Activated CD8-positive, alpha-beta T cell treated with anti-CD3 and anti-CD28 coated beads for 36 hours (primary cell): ENCODE measurements at regions not wholly inside any gene's neighbourhood (a gene's known extent, or its start where the extent isn't known, plus 50 kb on each side); places are given as distances from the start of the nearest gene placed in this dataset.

Source experiments
- ATAC-seq: fragments of 200-7000 bp; cut with Tn5 transposase; one replicate; pipeline ENCODE4 v1.10.0; 2021; ENCODE audit warnings: mild to moderate bottlenecking, moderate library complexity
- CTCF ChIA-PET: fragments of 350-600 bp; sonication (Branson Sonifier 250); formaldehyde crosslinking; loops from one replicate; lab custom pipeline; 2021; ENCODE audit warnings: antibody characterized with exemption; lab: Charles Lee
- POLR2A ChIA-PET: fragments of 350-600 bp; sonication (Branson Sonifier 250); formaldehyde crosslinking; loops from one replicate; lab custom pipeline; 2021; ENCODE audit warnings: antibody characterized with exemption; lab: Charles Lee
- DNase-seq: peaks from one replicate; pipeline ENCODE4 v3.0.0-alpha.2; 2020
- H3K27ac Mint-ChIP-seq: one replicate; pipeline ENCODE4 v1.8.0; 2021; ENCODE audit warnings: mild to moderate bottlenecking, mixed read lengths
- H3K27me3 Mint-ChIP-seq: one replicate; pipeline ENCODE4 v1.8.0; 2021; ENCODE audit warnings: mixed read lengths
- H3K36me3 Mint-ChIP-seq: one replicate; pipeline ENCODE4 v1.8.0; 2021; ENCODE audit warnings: low read depth, mixed read lengths
- H3K4me1 Mint-ChIP-seq: one replicate; pipeline ENCODE4 v1.8.0; 2021; ENCODE audit warnings: low read depth, mixed read lengths
- H3K4me3 Mint-ChIP-seq: one replicate; pipeline ENCODE4 v1.8.0; 2021; ENCODE audit warnings: mild to moderate bottlenecking, moderate library complexity, mixed read lengths
- H3K9me3 Mint-ChIP-seq: one replicate; pipeline ENCODE4 v1.8.0; 2021; ENCODE audit warnings: mixed read lengths
- intact Hi-C: fragments of 100-400 bp; cut with micrococcal nuclease; formaldehyde crosslinking; loops from one replicate; pipeline ENCODE4 v1.10.0; 2022
- TF ChIP-seq, protein P1 (sequence below): fragments of 200-600 bp; IDR thresholded peaks from one replicate; pipeline ENCODE4 v1.8.0; 2022; ENCODE audit warnings: antibody characterized with exemption, mild to moderate bottlenecking

DNA sequence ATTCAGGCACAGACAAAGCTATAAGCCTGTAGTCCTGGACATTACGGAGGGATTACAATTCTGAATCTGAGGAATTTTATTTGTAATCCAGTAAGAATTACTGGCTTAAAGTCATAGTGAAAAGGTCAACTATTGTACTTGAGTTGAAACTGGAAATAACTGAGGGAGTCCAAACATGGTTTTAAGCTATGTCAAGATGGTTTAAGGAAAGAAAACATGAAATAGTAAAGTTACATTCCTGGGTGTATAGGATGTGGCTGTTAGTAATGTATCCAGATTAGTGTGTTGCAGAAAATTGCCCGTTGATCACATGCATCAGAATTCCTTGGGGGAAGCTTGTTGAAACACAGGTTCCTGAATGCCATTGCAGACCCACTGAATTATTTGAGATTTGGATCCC, 124.8 kb upstream of the GORAB start:
- peaks cover 4% of the 10 kb centered on the region for H3K27me3 Mint-ChIP-seq
- no peaks in the 10 kb centered on the region for H3K4me1 Mint-ChIP-seq
- POLR2A ChIA-PET: interaction anchor here (0.5 kb wide), 1 partner anchor 266 kb away, joined by 3 read pairs; no protein-coding TSS in a partner anchor
- H3K27ac Mint-ChIP-seq: no peak overlapping the region
- H3K9me3 Mint-ChIP-seq: no peaks in the 10 kb centered on the region
- intact Hi-C loops: no loop called here
- no peaks in the 10 kb centered on the region for H3K36me3 Mint-ChIP-seq
- TF ChIP-seq, protein P1, sequence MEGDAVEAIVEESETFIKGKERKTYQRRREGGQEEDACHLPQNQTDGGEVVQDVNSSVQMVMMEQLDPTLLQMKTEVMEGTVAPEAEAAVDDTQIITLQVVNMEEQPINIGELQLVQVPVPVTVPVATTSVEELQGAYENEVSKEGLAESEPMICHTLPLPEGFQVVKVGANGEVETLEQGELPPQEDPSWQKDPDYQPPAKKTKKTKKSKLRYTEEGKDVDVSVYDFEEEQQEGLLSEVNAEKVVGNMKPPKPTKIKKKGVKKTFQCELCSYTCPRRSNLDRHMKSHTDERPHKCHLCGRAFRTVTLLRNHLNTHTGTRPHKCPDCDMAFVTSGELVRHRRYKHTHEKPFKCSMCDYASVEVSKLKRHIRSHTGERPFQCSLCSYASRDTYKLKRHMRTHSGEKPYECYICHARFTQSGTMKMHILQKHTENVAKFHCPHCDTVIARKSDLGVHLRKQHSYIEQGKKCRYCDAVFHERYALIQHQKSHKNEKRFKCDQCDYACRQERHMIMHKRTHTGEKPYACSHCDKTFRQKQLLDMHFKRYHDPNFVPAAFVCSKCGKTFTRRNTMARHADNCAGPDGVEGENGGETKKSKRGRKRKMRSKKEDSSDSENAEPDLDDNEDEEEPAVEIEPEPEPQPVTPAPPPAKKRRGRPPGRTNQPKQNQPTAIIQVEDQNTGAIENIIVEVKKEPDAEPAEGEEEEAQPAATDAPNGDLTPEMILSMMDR: no peak
- no peak overlapping the region for H3K4me3 Mint-ChIP-seq
- ATAC-seq (no peak), DNase-seq (no peak)
- CTCF ChIA-PET: no interaction called here

DNA sequence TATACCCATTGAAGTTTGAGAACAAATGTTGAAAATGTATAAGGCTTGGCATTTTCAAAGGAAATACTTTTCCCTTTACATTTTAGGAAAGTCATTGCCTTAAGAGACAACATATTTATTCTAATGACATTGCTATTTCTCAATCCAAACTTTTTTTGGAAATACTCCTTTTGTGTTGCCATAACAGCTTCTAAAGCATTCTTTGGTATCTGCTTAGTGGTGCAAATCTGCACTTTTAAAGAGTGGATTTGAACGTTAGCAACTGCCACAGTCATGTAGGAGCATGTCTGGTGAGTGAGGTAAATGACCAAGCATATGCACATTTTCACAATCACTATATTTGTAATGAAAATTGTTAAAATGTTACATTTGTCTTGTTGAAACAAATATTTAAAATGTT, 124.4 kb upstream of the GORAB start:
- H3K27ac Mint-ChIP-seq: no peak overlapping the region
- H3K27me3 Mint-ChIP-seq: peaks cover 4% of the 10 kb centered on the region
- DNase-seq (no peak), ATAC-seq (no peak)
- H3K36me3 Mint-ChIP-seq: no peaks in the 10 kb centered on the region
- intact Hi-C loops: no loop called here
- POLR2A ChIA-PET: interaction anchor here (0.5 kb wide), 1 partner anchor 266 kb away, joined by 3 read pairs; no protein-coding TSS in a partner anchor
- CTCF ChIA-PET: no interaction called here
- no peaks in the 10 kb centered on the region for H3K4me1 Mint-ChIP-seq
- TF ChIP-seq, protein P1: no peak
- no peak overlapping the region for H3K4me3 Mint-ChIP-seq
- no peaks in the 10 kb centered on the region for H3K9me3 Mint-ChIP-seq

DNA sequence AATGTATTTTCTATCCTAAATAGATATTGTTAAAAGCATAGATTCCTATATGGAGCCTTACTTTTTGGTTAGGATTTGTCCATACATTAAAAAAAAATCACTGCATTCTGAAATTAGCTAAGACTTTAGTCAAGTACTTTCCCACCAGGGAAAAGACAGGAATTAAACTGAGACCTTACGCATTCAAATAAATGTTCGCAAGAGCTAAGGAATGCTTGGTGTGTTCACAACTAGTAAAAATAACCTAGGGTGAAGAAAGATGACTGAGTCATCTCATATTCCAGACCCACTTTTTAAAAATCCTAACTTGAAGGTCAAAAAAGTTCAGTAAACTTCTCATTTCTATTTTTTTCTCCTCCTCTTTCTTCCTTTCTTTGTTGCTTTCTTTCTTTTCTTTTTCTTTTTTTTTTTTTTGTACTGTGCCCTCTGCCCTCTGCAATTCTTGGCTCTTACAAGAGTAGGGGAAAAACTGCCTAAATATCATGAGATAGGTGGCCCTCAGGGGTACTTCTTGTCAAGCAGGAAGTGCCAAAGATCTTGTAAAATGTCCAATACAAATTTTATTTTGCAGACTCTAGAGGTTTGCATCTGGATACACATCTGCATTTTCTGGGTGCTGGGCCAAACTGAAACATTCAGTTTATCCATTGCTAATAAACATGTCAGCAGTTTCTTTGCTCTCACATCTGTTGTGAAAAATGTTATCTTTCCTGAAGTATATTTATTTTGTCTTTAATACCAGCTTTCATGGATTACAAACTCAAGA, 121.4 kb upstream of the GORAB start:
- Mint-ChIP-seq H3K9me3 (no peaks in the 10 kb centered on the region), H3K27me3 (peaks cover 4% of the 10 kb centered on the region), H3K4me1 (no peaks in the 10 kb centered on the region), H3K36me3 (no peaks in the 10 kb centered on the region), H3K27ac (no peak overlapping the region), H3K4me3 (no peak overlapping the region)
- no peak for DNase-seq
- CTCF ChIA-PET: no interaction called here
- intact Hi-C loops: no loop called here
- TF ChIP-seq, protein P1: no peak
- POLR2A ChIA-PET: no interaction called here
- ATAC-seq: no peak

DNA sequence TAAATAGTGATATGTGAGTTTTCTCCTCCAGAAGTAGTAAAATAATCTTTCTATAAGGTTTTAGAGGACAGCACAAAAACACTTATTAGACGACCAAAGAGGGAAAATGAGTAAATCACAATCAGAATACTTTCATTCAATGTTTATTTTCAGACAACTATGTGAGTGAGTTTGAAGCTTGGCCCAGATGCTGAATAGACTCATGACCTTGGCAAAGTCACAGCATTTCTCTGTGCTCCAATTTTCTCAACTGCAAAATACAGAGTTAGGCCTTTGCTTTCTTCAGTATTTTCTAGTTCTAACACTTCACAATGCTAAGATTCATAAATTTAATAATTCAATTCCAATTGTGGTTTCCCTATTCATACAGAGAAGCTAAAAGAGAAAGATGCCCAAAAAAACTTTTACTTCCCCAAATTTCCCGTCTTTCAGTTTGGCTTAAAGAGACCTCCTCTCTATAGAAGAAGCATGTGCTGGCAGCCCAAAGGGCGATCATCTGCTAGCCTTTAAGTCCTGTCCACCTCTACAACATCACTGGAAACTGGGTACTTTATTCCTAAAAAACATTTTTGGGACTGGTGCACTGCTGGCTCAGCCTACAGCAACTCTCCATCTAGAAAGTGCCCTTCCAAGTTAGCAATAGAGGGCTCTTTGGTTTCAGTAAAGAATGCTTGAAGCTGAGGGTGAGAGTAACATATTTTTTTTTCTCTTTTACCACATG, 116.8 kb upstream of the GORAB start:
- Mint-ChIP-seq H3K27me3 (peaks cover 2% of the 10 kb centered on the region), H3K27ac (no peak overlapping the region), H3K4me1 (no peaks in the 10 kb centered on the region), H3K4me3 (no peak overlapping the region), H3K36me3 (no peaks in the 10 kb centered on the region), H3K9me3 (peaks cover 4% of the 10 kb centered on the region)
- TF ChIP-seq, protein P1: no peak
- intact Hi-C loops: no loop called here
- DNase-seq (no peak), ATAC-seq (no peak)
- ChIA-PET POLR2A (no interaction called here), CTCF (no interaction called here)
